ENCODE measurements at regions not wholly inside any gene's neighbourhood (a gene's known extent, or its start where the extent isn't known, plus 50 kb on each side); places are given as distances from the start of the nearest gene placed in this dataset.

- DNase-seq: no peak
These were observed 264.4 kb upstream of the SIX2 start for GRCh38 chr2:45273412-45274249.

- no peak for DNase-seq
These were observed 263.5 kb upstream of the SIX2 start for GRCh38 chr2:45272549-45273265.

DNA sequence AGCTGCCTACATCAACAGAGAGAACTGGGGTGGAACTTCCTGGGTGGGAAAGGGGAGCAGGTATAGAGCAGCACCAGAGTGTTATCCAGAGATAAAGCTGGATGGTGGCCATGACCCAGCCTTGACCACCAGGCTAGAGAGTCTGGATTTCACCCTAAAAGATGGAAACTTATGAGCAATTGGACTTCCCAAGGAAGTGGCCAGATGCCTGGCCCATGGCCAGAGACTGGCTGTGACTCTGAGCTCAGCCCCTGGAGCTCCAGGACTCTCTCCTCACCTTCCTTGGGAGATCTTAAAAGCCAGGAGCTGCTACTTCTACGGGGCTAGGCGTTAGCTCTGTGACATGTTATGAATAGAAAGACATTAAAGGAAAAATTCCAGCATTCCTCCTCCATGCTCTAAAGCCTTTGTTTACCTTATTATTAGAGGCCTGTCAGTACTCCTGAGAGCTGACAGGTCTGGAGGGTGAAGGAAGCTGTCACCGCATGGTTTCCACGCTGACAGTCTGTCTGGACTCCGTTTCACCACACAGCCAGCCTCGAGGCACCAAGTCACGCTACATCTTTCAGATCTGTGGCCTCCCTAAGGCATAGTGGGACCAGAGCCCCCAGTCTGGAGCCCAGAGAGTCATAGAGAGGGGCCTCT is 260.0 kb upstream of the SIX2 start:
- DNase-seq: no peak

- DNase-seq: no peak
These were observed 259.4 kb upstream of the SIX2 start for GRCh38 chr2:45268631-45269030.

- DNase-seq: no peak
These were observed 258.0 kb upstream of the SIX2 start for GRCh38 chr2:45267062-45267792.

- DNase-seq: no peak
These were observed 256.1 kb upstream of the SIX2 start for GRCh38 chr2:45265336-45265735.

- no peak for DNase-seq
These were observed 255.3 kb upstream of the SIX2 start for GRCh38 chr2:45264227-45265225.

DNA sequence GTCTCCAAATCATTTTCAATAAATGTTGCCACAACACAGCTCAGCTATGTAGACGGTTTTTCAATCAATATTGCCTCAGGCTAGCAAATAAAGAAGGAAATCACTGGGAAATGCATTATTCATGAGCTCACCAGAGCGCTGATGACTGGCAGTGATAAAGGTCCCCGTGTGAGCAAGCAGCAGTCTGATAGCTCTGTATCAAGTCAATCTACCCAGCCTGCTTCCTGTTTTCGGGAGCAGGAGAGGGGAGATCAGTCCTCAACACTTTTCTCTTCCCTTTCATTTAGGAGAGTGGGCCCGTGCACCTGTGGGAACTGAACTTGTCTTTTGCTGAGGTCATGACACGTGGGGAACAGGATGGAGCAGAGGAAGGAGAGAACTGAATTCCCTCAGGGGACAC is 253.9 kb upstream of the SIX2 start:
- DNase-seq: peak; percentile 36

DNA sequence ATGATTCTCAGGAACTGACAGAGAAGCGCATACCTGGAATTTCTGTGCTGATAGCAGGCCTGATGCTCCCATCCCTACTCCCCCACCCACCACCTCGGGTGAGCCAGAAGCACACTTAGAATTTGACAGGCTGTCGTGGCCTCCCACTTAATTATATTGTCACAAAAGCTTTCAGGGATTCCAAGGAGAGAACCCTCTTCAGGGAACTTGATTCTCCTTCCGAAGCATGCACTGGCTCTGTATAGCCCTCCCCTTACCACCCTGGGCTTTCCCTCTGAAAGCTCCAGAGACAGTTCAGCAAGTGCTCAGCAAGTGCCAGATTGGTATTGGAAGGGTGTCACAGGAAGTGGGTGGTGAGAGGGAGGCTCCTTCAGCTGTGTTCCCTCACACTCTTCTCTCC is 252.5 kb upstream of the SIX2 start:
- DNase-seq: no peak

- DNase-seq: no peak
These were observed 251.7 kb upstream of the SIX2 start for GRCh38 chr2:45260946-45261345.

- no peak for DNase-seq
These were observed 250.4 kb upstream of the SIX2 start for GRCh38 chr2:45259547-45260160.

GRCh38 chr2:45259138-45259537 is 249.9 kb upstream of the SIX2 start:
- DNase-seq: no peak

DNA sequence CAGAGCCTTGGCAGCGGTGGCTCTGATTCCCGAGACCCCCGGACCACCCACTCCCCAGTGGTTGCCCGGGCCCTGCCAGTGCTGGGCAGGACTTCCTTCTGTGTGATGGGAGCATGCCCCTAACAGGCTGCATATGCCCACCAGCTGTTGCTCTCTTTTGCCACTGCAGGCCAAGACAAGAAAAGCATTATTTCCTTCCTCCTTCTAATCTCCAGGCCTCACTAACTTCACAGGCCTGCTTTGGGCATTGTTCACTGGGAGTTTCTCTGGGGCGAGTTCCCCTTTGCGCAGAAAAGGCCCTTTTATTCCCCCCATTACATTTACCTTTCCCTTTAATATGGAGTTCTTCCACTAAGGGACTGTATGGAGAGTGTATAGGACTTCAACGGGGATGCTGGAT is 249.1 kb upstream of the SIX2 start:
- no peak for DNase-seq

- DNase-seq: no peak
These were observed 248.6 kb upstream of the SIX2 start for GRCh38 chr2:45257820-45258219.

GRCh38 chr2:45256867-45257641 is 247.8 kb upstream of the SIX2 start:
- no peak for DNase-seq

GRCh38 chr2:45256173-45256866 is 247.1 kb upstream of the SIX2 start:
- no peak for DNase-seq

DNA sequence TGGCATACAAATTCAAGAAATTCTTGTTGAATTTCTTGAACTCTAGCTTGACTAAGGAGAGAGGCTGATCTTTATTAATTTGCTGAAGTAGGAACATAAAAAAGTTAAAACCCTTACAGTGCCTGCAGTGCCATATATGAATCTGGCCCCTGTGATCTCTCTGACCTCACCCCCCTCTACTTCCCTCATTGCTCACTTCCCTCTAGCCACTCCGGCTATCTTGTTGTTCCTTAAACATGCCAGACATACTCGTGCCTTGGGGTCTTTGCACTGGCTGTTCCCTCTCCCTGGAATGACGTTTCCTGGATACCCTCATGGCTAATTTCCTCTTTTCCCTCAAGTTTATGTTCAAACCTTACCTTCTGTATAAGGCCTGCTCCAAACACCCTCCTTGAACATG is 246.3 kb upstream of the SIX2 start:
- no peak for DNase-seq

DNA sequence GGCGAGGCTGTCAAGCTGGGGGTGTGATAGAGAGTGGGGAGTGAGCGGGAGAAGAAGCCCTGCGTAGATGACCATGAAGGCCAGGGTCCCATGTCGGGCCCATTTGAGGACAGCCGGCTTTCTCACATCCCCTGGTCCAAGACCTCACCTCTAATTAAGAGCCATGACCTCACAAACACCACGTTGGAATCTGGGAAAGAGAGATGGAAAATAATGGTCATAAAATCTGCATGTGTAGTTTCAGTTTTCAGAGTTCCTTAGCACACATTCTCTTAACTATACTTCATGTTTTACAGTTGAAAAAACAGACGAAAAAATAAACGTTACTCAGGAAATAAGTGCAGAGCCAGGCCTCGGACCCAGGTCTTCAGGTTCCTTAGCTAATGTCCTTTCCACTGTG is 244.8 kb upstream of the SIX2 start:
- no peak for DNase-seq

DNA sequence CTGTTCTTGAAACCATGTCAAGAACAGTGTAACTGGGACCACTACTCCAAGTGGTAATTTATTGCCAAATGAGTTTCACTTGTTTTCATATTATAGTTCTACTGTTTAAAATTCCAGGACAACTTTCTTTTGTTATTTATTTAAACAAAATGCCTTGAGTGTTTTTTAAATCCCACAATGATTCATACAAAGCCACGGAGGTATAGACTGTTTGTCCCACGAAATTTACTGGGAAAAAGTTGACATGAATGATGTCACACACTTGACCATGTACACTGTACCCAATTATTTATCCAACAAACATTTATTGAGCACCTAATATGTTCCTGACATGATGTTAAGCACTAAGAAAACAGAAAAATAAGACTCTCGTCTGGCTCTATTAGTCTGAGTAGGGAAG is 243.9 kb upstream of the SIX2 start:
- DNase-seq: no peak

DNA sequence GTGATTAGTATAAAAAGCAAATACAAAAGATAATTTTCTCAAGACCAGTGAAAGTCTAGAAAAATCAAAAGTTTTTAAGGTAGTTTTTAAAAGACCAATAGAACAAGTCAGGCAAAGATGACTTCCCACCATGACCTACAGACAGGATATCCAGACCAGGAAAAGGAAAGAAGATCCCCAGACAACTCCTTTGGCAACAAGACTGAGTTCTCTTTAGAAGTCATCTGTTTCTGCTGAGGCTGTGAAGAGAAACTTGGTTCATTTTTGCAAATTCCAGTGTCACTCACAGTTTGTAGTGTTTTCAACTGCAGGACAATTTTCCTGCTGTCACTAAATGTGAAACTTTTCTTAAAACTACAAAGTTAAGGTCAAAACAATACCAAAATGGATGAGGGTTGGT is 240.9 kb upstream of the SIX2 start:
- DNase-seq: no peak
